HG03064 (cell line): ENCODE measurements at regions not wholly inside any gene's neighbourhood (a gene's known extent, or its start where the extent isn't known, plus 50 kb on each side); places are given as distances from the start of the nearest gene placed in this dataset.
"Not testable (repeated sequence)": the region's sequence is repeated elsewhere in the genome, so short reads cannot be mapped to it uniquely, and the experiment has no call there.

Source experiments
- ATAC-seq: cut with Tn5 transposase; IDR thresholded peaks from one replicate; pipeline ENCODE4 v1.9.1; 2021; ENCODE audit warnings: low read depth; ENCODE audit not compliant: unreplicated experiment

DNA sequence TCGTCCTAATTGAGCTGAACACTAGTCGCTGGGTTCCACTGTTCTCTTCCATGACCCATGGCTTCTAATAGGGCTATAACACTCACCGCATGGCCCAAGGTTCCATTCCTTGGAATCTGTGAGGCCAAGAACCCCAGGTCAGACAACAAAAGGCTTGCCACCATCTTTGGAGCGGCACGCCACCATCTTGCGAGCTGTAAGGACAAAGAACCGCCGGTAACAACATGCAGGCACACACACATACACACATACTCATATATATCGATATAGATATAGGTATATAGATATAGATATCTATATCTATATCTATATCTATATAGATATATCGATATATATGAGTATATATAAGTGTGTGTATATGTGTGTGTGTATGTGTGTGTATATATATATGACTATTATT lies 657.7 kb downstream of the PRIM2 start:
- not testable (repeated sequence) for ATAC-seq

DNA sequence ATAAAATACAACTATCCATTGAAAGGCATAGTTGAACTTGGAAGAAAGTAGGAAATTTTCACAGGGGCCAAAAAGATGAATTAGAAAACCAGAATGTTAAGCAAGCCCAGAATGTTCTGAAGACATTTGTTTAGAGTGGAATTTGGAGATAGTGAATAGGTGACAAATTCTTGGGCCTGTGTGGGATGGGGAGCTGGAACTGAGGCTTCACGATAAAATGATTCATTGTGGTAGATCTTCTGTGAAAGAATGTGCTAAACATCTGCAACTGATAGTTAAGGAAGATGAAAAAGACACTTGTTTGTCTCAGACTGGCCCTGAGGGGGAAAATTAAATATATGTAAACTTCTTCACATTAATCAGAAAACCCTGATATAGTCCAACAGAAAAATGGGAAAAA lies 658.9 kb downstream of the PRIM2 start:
- not testable (repeated sequence) for ATAC-seq

DNA sequence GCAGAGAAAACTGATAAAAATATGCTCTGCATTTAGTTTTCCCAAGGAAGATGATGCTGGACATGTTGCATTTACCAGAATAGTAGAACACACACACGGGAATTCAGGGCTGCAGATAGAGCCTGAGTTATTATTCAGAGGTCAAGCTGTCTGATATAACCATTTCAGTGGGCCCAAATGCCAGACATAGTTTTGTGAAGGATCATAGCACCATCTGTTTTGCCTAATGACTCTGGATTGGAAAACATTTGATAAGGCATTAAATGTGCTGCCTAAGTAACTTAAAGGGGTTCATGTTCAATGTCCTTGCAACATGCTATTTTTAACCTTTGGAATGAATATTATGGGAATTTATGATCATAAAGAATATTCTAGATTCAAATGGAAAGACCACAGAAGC lies 666.2 kb downstream of the PRIM2 start:
- ATAC-seq: not testable (repeated sequence)

DNA sequence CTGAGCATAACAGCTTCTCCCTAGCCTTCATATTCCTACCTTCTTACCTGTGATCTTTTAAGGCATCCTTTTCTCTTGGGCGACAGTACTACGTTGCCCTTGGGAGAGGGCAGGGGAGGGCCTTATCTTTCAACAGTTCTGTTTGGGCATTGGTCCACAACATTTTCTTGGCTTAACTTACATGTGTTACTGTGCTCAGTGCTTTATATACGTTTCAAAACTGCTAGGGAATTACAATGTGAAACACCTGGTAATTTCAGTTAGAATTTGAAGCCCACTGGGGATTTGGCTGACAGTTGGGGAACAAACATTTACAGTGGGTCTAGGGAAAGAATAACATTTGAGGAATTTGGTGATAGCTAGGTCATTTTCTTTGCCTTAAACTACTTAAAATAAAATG lies 667.1 kb downstream of the PRIM2 start:
- ATAC-seq: not testable (repeated sequence)

DNA sequence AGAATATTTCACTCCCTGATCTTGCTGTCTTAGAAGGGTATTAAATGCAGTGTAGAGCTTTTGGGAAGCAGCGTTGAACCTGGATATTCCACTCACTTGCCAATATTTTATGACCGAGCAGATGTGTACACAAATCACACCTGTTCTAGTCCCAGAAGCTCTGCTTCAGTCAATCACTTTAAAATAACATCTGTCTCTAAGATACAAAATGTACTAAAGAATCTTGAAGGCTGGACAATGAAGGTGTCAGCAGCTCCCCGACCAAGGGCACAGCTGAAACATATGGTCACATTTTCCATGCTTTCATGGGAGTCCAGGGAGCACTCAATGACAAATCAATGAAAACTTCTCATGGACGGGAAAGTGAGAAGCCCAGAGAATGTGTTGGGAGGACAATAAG lies 668.3 kb downstream of the PRIM2 start:
- not testable (repeated sequence) for ATAC-seq

DNA sequence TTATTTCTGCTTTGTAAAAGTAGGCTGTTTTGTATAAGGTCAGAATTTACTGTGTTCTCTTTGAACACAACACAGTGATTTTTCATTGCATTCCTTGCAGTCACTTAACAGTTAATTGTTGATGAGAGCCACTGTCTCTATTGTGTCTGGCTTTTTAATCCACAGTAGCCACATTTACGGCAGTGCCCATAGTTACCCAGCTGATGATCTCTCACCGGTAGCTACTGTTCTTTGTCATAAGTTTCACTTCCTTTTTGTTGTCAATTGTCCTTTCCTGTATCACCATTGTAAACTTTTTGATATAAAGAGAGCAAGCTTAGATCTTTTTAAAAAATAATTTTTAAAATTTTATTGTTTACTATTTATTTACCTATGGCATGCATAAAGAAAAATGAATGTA lies 669.2 kb downstream of the PRIM2 start:
- ATAC-seq: peak; percentile 95

DNA sequence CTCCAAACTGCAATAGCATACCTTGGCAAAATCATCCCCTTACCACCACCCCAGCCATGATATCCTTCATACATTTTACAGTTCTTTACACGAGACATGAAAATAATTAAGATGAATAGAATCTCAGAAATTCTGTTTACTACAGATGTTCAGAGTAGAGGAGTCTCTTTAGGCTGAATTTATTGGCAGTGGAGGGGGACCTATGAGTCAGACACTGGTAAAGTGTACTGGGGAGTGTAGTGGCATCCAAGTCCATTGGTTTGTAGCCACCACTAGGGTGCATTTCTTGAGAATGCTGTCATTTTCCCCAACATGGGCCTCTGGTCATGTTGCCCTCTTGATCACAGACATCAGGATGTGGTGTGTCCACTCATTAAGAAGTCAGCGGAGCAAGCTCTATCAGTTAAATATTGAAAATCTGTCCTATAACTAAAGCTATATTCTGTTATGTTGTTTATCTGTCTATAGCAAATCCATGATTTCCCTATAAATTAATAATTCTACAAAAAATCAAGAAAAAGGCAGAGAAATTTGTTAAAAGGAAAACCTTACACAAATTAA lies 672.2 kb downstream of the PRIM2 start:
- ATAC-seq: not testable (repeated sequence)

DNA sequence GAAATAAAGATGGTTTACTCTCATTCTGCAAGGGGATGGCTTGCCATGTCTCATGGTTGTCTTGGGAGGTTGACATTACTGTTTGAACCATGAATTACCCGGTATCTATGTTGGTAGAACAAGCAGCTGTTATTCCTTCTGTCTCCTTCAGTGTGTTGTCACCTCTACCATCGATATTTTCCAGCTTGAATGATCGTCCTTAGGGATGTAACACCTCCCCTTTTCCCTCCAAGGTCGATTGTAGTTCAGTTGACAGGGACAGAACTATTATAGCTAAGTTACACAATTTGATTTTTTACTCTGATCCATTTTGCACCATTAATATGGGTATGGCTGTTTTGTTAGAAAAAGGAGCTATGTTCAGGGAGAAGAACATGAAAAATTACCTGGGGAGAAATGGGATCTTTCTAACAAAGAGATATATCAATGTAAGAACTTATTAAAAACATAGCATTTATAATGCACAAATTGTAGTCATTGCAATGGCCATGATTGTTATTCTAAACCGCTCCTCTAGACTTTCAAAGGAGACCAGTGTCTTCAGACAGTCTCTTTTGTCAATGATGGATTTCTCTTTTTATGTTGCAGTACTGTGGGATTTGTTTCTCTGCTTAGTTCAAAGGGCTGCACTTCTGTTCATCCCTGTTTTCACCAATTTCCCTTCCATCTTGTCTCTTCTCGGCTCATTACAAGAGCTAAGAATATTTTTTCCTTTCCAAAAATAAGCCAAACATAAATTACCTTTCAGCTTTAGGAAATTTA lies 681.6 kb downstream of the PRIM2 start:
- ATAC-seq: not testable (repeated sequence)

DNA sequence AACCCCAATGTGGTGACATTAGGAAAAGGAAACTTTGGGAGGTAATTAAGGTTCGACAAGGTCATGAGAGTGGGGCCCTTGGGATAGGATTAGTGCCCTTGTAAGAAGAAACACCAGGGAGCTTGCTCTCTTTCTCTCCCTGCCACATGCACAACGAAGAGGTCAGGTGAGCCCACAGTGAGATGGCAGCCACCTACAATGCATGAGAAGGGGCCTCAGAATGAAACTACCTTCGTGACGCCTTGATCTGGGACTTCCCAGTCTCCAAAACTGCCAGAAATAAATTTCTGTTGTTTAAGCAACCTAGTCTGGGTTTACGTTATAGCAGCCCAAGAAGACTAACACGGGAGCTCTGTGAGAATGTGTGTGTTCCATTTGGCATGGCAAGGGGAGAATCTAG lies 682.8 kb downstream of the PRIM2 start:
- ATAC-seq: not testable (repeated sequence)

DNA sequence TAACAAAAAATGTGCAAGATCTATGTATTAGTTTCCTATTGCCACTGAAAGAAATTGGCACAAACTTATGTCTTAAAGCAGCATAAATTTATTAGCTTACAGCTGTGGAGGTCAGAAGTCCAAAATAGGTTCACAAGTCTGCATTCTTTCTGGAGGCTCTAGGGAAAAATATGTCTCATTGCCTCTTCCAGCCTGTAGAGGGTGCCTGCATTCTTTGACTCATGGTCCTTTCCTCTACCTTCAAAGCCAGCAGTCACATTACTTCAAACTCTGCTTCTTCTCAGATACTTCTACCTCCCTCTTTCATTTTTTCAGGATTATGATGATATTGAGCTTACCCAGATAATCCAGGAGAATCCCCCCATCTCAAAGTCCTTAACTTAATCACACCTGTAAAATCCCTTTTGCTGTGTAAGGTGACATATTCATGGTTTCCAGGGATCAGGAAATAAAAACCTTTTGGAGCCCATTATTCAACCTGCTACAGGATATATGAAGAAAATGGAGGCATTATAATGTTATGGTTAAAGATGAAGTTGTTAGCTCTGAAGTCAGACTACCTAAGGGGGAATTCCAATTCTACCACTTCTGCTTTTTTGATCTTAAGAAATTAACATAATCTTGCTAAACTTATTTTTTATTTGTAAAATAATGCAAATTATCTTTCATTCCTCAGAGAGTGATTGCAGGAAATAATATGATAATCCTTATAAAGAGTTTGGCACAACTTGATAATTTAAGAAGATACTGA lies 686.2 kb downstream of the PRIM2 start:
- not testable (repeated sequence) for ATAC-seq

DNA sequence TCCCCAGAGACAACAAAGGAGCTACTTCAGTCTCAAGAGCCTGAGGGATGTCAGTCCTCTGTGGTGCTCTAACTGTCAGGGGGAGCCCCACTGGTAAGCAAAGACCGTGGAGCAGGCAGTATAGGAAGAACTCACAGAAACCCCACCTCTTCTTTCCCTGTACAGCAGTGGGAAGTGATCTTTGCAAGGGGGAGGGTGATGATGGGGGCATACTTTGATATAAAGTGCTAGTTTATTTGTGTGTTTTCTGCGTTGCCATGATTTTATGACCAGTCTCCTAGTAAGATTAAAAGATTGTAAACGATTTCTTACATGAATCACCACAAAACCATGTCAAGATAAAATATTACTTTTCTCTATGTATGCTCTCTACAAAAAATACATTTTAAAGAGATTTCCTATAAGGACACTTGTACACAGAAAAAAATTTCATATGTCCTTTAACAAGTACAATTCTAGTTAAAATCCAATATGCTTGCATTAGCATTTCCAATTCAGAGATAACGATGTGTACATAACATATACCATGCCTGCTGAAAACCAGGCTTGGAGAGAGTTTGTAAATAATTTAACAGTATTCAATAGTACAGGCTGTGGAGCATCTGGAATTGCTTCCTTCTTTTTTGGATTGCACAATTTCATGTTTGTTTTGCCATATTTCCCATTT lies 690.0 kb downstream of the PRIM2 start:
- not testable (repeated sequence) for ATAC-seq

DNA sequence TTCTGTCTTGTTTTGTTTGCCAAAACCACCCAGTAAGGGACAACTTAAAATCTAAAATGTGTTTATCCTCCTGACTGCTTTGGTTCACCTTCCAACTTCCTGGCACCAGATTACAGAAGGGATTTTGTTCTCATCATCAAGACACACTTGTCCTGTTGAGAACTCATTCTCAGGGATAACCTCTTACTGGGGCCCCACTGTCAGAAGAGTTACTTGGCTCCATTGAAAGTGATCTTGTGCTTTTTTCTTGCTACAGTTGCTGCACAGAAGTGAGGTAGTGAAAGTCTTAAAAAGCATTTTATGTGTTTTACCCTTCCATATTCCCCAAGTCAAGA lies 690.5 kb downstream of the PRIM2 start:
- not testable (repeated sequence) for ATAC-seq

DNA sequence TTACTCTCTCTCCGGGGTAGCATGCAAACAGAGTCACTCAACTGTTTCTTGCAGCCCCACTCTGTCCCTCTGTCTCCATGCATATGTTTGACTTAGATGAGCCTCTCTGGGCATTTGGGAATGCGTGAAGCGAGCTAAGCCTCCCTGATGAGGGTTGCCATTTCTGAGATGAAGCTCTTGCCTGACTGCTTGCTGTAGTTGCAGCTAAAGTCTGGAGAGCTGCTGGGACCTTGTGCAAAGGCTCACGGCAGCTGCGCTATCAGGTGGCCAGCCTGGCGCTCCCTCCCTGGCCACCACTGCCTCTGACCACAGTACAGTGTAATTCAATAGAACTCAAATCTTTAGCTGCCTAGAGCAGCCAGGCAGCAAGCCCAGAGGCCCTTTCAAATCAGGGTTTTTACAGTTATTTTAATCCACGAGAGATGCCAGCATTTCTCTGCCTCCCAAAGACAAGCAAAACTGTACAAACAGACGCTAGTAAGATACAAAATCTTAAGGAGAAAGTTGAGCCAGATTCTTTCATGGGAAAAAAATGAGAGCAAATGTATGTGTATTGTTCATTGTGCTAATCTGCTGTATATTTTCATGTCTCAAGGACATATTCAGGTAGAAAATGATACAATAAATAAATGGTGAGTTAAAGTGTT lies 694.6 kb downstream of the PRIM2 start:
- ATAC-seq: not testable (repeated sequence)

DNA sequence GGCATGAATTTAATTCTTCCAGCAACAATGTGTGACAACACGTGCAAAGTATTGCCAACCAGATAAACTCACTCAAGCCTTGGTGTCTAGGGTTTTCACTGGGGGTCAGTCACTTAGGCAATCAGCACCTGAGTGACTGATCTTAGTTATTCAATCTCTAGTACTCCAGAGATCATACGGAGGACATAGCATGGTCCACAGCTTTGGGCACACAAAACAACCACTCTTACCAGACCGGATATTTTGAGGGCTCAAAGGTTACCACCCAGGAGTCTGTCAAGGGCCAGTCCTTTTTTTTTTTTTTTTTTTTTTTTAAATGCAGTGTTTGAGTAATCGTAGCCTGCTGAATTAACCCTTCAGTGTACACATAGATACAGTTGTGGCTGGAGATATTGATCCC lies 699.2 kb downstream of the PRIM2 start:
- ATAC-seq: not testable (repeated sequence)

DNA sequence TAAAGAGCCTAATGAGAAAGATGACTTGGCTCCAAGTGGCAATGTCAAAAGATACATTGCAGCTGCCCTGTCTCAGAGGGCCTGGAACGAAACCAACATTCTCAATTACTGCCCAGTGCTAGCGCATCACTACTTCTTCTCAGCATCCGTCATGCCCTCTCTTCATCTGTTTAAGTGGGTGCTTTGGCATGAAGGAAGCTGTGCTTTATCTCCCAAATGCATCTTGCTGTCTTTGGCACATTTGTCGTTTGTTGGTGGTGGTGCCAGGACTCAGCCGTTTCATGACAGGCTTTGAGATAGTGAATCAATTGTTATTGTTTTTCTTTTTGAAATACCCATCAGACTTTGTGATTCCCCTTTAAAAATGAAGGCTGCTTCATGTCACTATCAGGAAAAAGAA lies 710.8 kb downstream of the PRIM2 start:
- ATAC-seq: not testable (repeated sequence)

DNA sequence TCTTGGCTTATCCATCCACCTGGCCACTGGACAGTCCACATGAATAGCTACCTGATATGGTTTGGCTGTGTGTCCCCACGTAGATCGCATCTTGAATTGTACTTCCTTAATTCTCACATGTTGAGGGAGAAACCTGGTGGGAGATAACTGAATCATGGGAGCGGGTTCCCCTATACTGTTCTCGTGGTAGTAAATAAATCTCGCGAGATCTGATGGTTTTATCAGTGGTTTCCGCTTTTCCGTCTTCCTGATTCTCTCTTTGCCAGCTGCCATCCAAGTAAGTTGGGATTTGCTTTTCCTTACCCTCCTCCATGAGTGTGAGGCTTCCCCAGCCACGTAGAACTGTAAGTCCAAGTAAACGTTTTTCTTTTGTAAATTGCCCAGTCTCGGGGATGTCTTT lies 720.8 kb downstream of the PRIM2 start:
- ATAC-seq: not testable (repeated sequence)

DNA sequence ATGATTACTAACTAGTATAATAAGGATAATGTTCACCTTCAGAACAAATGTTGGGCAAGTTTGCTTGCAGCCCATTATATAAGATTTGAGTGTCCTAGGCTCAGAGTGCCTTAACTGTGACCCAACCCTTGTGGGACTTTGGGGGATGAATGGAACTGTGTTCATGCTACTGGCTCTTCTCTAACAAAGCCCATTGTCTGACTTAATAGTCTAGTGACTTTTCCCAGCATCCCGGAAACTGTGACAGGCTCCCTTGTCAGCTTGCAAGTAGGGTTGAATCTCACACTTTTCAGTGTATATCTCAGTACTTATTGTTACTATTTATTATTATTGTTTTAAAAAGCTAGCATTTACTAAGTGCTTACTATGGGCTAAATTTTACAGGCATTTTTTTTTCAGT lies 729.2 kb downstream of the PRIM2 start:
- ATAC-seq: not testable (repeated sequence)

DNA sequence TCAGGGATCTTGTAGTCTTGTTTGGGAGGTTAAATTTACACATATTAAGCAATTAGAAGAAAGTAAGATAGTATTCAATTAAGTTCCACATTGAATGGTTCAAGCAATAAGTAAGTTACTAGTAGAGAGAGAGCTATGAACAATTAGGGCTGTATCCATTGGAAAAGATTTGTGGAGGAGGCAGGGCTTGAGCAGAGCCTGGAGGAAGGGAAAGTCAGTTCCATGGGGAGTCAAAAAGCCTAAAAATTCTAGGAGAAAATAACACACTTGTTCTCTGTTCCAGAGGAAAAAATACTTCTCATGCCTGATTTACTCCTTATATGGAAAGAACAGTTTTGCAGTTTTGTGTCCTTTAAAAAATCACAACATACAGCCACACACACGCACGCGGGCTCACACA lies 730.0 kb downstream of the PRIM2 start:
- not testable (repeated sequence) for ATAC-seq

DNA sequence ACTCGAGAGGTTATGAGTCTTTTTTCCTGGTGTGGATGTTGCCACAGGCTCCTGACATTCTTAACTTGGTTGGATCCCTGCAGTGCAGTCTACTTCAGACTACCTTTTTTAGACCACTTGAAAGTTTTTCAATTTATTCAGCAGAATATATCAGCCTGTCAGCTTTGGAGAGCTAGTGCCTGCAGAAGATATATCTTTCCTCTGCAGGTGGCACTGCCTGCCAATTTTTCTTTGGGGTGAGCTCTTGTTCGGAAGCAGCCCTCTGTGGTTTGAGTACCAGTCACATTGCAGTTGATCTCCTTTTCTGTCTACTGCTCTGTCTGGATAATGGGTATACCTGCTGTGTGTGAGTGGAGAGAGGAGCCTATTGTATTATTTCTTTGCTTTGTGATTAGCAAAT lies 730.4 kb downstream of the PRIM2 start:
- ATAC-seq: not testable (repeated sequence)

DNA sequence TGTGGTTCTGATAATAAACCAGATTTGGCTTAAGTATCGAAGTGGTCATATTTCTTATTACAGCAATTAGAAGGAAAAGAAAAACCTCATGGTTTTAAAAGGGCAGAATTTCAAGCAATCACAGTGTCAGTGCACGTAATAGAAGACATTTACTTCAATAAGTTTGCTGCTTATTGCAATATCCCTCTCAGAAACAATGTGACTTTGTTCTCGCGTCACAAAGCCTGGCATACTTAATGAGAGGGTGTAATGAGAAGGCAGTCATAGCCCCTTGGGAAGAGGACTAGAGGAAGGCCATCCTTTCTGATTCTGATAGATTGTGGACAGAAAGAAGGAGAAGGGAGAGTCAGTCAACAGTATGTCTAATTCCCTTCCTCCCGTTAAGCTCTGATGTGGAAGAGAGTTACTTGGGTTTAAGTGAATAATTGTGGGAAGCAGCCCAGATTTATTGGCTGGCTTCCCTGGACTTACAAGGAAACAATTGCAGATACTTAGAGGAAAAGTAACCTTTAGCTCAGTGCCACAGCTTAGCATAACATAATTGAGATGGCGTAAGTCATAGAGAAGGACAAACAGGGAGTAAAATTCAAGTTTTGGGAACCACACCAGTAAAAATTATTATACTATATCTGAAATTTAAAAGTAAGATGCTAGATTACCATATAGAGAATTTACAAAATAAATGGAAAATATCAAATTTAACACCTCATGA lies 738.2 kb downstream of the PRIM2 start:
- ATAC-seq: not testable (repeated sequence)
